ENCODE measurements at regions not wholly inside any gene's neighbourhood (a gene's known extent, or its start where the extent isn't known, plus 50 kb on each side); places are given as distances from the start of the nearest gene placed in this dataset.
"Not testable (repeated sequence)": the region's sequence is repeated elsewhere in the genome, so short reads cannot be mapped to it uniquely, and the experiment has no call there.

GRCh38 chrX:11016728-11017127, 94.4 kb upstream of the HCCS start:
- DNase-seq, result no peak
- no peaks in the 10 kb centered on the region for H3K27me3 ChIP-seq (ENCODE audit: insufficient read depth, low read depth, severe bottlenecking)
- H3K4me3 ChIP-seq (ENCODE audit: low read depth, low read length), result no peak overlapping the region
- no peak for TF ChIP-seq CTCF (IDR thresholded peaks at IDR 0.05; ENCODE audit: low read depth, low read length)
- no peaks in the 10 kb centered on the region for H3K36me3 ChIP-seq
- H3K27ac ChIP-seq, result no peak overlapping the region
- no peaks in the 10 kb centered on the region for H3K9me3 ChIP-seq (ENCODE audit: severe bottlenecking)

- H3K27ac ChIP-seq; DNase-seq; H3K27me3 ChIP-seq (ENCODE audit: insufficient read depth, low read depth, severe bottlenecking); H3K36me3 ChIP-seq; H3K9me3 ChIP-seq (ENCODE audit: severe bottlenecking); H3K4me3 ChIP-seq (ENCODE audit: low read depth, low read length): not testable (repeated sequence)
Measured at GRCh38 chrX:11022588-11022987, 88.5 kb upstream of the HCCS start.

GRCh38 chrX:11039926-11040325, 71.2 kb upstream of the HCCS start:
- H3K27ac ChIP-seq, result no peak overlapping the region
- TF ChIP-seq CTCF (IDR thresholded peaks at IDR 0.05; ENCODE audit: low read depth, low read length), result no peak
- H3K9me3 ChIP-seq (ENCODE audit: severe bottlenecking), result no peaks in the 10 kb centered on the region
- no peak for DNase-seq
- H3K4me3 ChIP-seq (ENCODE audit: low read depth, low read length), result no peak overlapping the region
- no peaks in the 10 kb centered on the region for H3K27me3 ChIP-seq (ENCODE audit: insufficient read depth, low read depth, severe bottlenecking)
- no peaks in the 10 kb centered on the region for H3K36me3 ChIP-seq

GRCh38 chrX:11040405-11040804, 70.7 kb upstream of the HCCS start:
- Histone ChIP-seq H3K36me3 (no peaks in the 10 kb centered on the region), H3K27me3 (ENCODE audit: insufficient read depth, low read depth, severe bottlenecking) (no peaks in the 10 kb centered on the region), H3K9me3 (ENCODE audit: severe bottlenecking) (no peaks in the 10 kb centered on the region), H3K4me3 (ENCODE audit: low read depth, low read length) (no peak overlapping the region), H3K27ac (no peak overlapping the region)
- TF ChIP-seq CTCF (IDR thresholded peaks at IDR 0.05; ENCODE audit: low read depth, low read length), result no peak
- DNase-seq, result no peak

GRCh38 chrX:11040996-11041395, 70.1 kb upstream of the HCCS start:
- no peaks in the 10 kb centered on the region for H3K9me3 ChIP-seq (ENCODE audit: severe bottlenecking)
- TF ChIP-seq CTCF (IDR thresholded peaks at IDR 0.05; ENCODE audit: low read depth, low read length), result no peak
- no peak overlapping the region for H3K27ac ChIP-seq
- DNase-seq, result no peak
- H3K36me3 ChIP-seq, result no peaks in the 10 kb centered on the region
- no peaks in the 10 kb centered on the region for H3K27me3 ChIP-seq (ENCODE audit: insufficient read depth, low read depth, severe bottlenecking)
- H3K4me3 ChIP-seq (ENCODE audit: low read depth, low read length), result no peak overlapping the region

GRCh38 chrX:11050013-11050412, 61.1 kb upstream of the HCCS start:
- DNase-seq, result no peak
- Histone ChIP-seq H3K36me3 (no peaks in the 10 kb centered on the region), H3K27ac (no peak overlapping the region), H3K9me3 (ENCODE audit: severe bottlenecking) (no peaks in the 10 kb centered on the region), H3K27me3 (ENCODE audit: insufficient read depth, low read depth, severe bottlenecking) (no peaks in the 10 kb centered on the region), H3K4me3 (ENCODE audit: low read depth, low read length) (no peak overlapping the region)
- TF ChIP-seq CTCF (IDR thresholded peaks at IDR 0.05; ENCODE audit: low read depth, low read length), result no peak

Measured in WERI-Rb-1 (cell line).